Activated naive CD8-positive, alpha-beta T cell treated with anti-CD3 and anti-CD28 coated beads, Interleukin-2, amount 50 U/mL, for 24 hours (primary cell): ENCODE measurements at regions not wholly inside any gene's neighbourhood (a gene's known extent, or its start where the extent isn't known, plus 50 kb on each side); places are given as distances from the start of the nearest gene placed in this dataset.
"Not testable (repeated sequence)": the region's sequence is repeated elsewhere in the genome, so short reads cannot be mapped to it uniquely, and the experiment has no call there.

Experiments
- ATAC-seq: fragments of 150-1000 bp; cut with Tn5 transposase; one replicate; pipeline ENCODE4 v1.10.0; 2021
- DNase-seq: peaks from one replicate; pipeline ENCODE4 v3.0.0; 2021
- H3K27ac Mint-ChIP-seq: one replicate; pipeline ENCODE4 v1.8.0; 2021; ENCODE audit warnings: mild to moderate bottlenecking, mixed read lengths
- H3K27me3 Mint-ChIP-seq: one replicate; pipeline ENCODE4 v1.8.0; 2021; ENCODE audit warnings: mixed read lengths
- H3K36me3 Mint-ChIP-seq: one replicate; pipeline ENCODE4 v1.8.0; 2021; ENCODE audit warnings: low read depth, mixed read lengths
- H3K4me1 Mint-ChIP-seq: one replicate; pipeline ENCODE4 v1.8.0; 2021; ENCODE audit warnings: mixed read lengths
- H3K4me3 Mint-ChIP-seq: one replicate; pipeline ENCODE4 v1.8.0; 2021; ENCODE audit warnings: mild to moderate bottlenecking, moderate library complexity, mixed read lengths
- H3K9me3 Mint-ChIP-seq: one replicate; pipeline ENCODE4 v1.8.0; 2021; ENCODE audit warnings: mixed read lengths

GRCh38 chr10:123221418-123221817 is 67.2 kb downstream of the BUB3 start:
- DNase-seq (no peak), ATAC-seq (no peak)
- H3K27ac Mint-ChIP-seq: no peak overlapping the region
- peaks cover 10% of the 10 kb centered on the region for H3K36me3 Mint-ChIP-seq
- no peak overlapping the region for H3K4me3 Mint-ChIP-seq
- H3K4me1 Mint-ChIP-seq: no peaks in the 10 kb centered on the region
- peaks cover 4% of the 10 kb centered on the region for H3K9me3 Mint-ChIP-seq
- H3K27me3 Mint-ChIP-seq: no peaks in the 10 kb centered on the region

GRCh38 chr10:123222832-123223231 is 68.6 kb downstream of the BUB3 start:
- H3K9me3 Mint-ChIP-seq: no peaks in the 10 kb centered on the region
- no peaks in the 10 kb centered on the region for H3K27me3 Mint-ChIP-seq
- no peak overlapping the region for H3K27ac Mint-ChIP-seq
- H3K36me3 Mint-ChIP-seq: peaks cover 4% of the 10 kb centered on the region
- ATAC-seq (no peak), DNase-seq (no peak)
- H3K4me1 Mint-ChIP-seq: no peaks in the 10 kb centered on the region
- no peak overlapping the region for H3K4me3 Mint-ChIP-seq

GRCh38 chr10:123227706-123228105 is 73.5 kb downstream of the BUB3 start:
- Mint-ChIP-seq H3K4me3 (no peak overlapping the region), H3K27me3 (no peaks in the 10 kb centered on the region), H3K9me3 (peaks cover 7% of the 10 kb centered on the region), H3K4me1 (no peaks in the 10 kb centered on the region), H3K36me3 (peaks cover 25% of the 10 kb centered on the region), H3K27ac (no peak overlapping the region)
- ATAC-seq (no peak), DNase-seq (no peak)

GRCh38 chr10:123229927-123230630 is 75.9 kb downstream of the BUB3 start:
- DNase-seq (no peak), ATAC-seq (no peak)
- Mint-ChIP-seq H3K4me1 (no peaks in the 10 kb centered on the region), H3K36me3 (peaks cover 37% of the 10 kb centered on the region), H3K9me3 (peaks cover 19% of the 10 kb centered on the region), H3K4me3 (no peak overlapping the region), H3K27ac (no peak overlapping the region), H3K27me3 (no peaks in the 10 kb centered on the region)

GRCh38 chr10:123232879-123233278 is 78.7 kb downstream of the BUB3 start:
- H3K4me1 Mint-ChIP-seq, H3K27me3 Mint-ChIP-seq, H3K27ac Mint-ChIP-seq, H3K4me3 Mint-ChIP-seq, DNase-seq, ATAC-seq: not testable (repeated sequence)
- peaks cover 40% of the 10 kb centered on the region for H3K36me3 Mint-ChIP-seq
- peaks cover 30% of the 10 kb centered on the region for H3K9me3 Mint-ChIP-seq

- not testable (repeated sequence) for H3K27ac Mint-ChIP-seq, DNase-seq, H3K4me1 Mint-ChIP-seq, H3K27me3 Mint-ChIP-seq, ATAC-seq, H3K4me3 Mint-ChIP-seq
- peaks cover 35% of the 10 kb centered on the region for H3K36me3 Mint-ChIP-seq
- H3K9me3 Mint-ChIP-seq: peaks cover 30% of the 10 kb centered on the region
Measured at GRCh38 chr10:123235014-123235413, 80.8 kb downstream of the BUB3 start.

- Mint-ChIP-seq H3K4me1 (peaks cover 3% of the 10 kb centered on the region), H3K9me3 (peaks cover 30% of the 10 kb centered on the region), H3K4me3 (no peak overlapping the region), H3K27ac (no peak overlapping the region), H3K36me3 (peaks cover 25% of the 10 kb centered on the region), H3K27me3 (no peaks in the 10 kb centered on the region)
- ATAC-seq: no peak
- DNase-seq: no peak
Measured at GRCh38 chr10:123236126-123236525, 81.9 kb downstream of the BUB3 start.

- Mint-ChIP-seq H3K4me1 (peaks cover 20% of the 10 kb centered on the region), H3K36me3 (peaks cover 2% of the 10 kb centered on the region), H3K27ac (no peak overlapping the region), H3K4me3 (no peak overlapping the region), H3K9me3 (peaks cover 10% of the 10 kb centered on the region), H3K27me3 (no peaks in the 10 kb centered on the region)
- DNase-seq (no peak), ATAC-seq (no peak)
Measured at GRCh38 chr10:123240250-123240649, 86.0 kb downstream of the BUB3 start.

- Mint-ChIP-seq H3K9me3 (peaks cover 4% of the 10 kb centered on the region), H3K36me3 (no peaks in the 10 kb centered on the region), H3K4me3 (no peak overlapping the region), H3K4me1 (peaks cover 20% of the 10 kb centered on the region), H3K27ac (no peak overlapping the region), H3K27me3 (no peaks in the 10 kb centered on the region)
- DNase-seq: no peak
- ATAC-seq: no peak
Measured at GRCh38 chr10:123240776-123241175, 86.6 kb downstream of the BUB3 start.

GRCh38 chr10:123241391-123242141 is 87.4 kb downstream of the BUB3 start:
- ATAC-seq: peak; percentile 52
- H3K27me3 Mint-ChIP-seq: no peaks in the 10 kb centered on the region
- H3K4me1 Mint-ChIP-seq: peaks cover 20% of the 10 kb centered on the region
- no peaks in the 10 kb centered on the region for H3K36me3 Mint-ChIP-seq
- H3K27ac Mint-ChIP-seq: peak overlapping the region; percentile 39
- DNase-seq: peak; percentile 6
- no peak overlapping the region for H3K4me3 Mint-ChIP-seq
- H3K9me3 Mint-ChIP-seq: peaks cover 4% of the 10 kb centered on the region

- H3K36me3 Mint-ChIP-seq: no peaks in the 10 kb centered on the region
- H3K4me1 Mint-ChIP-seq: peaks cover 20% of the 10 kb centered on the region
- no peak overlapping the region for H3K27ac Mint-ChIP-seq
- no peaks in the 10 kb centered on the region for H3K9me3 Mint-ChIP-seq
- H3K27me3 Mint-ChIP-seq: no peaks in the 10 kb centered on the region
- no peak overlapping the region for H3K4me3 Mint-ChIP-seq
- DNase-seq: no peak
- ATAC-seq: no peak
Measured at GRCh38 chr10:123244747-123245146, 90.5 kb downstream of the BUB3 start.

GRCh38 chr10:123245264-123245663 is 91.1 kb downstream of the BUB3 start:
- Mint-ChIP-seq H3K4me3 (no peak overlapping the region), H3K9me3 (no peaks in the 10 kb centered on the region), H3K4me1 (peaks cover 20% of the 10 kb centered on the region), H3K27ac (no peak overlapping the region), H3K36me3 (no peaks in the 10 kb centered on the region), H3K27me3 (no peaks in the 10 kb centered on the region)
- DNase-seq: no peak
- ATAC-seq: no peak

GRCh38 chr10:123249894-123250293 is 95.7 kb downstream of the BUB3 start:
- H3K27ac Mint-ChIP-seq: no peak overlapping the region
- ATAC-seq: no peak
- H3K27me3 Mint-ChIP-seq: no peaks in the 10 kb centered on the region
- H3K36me3 Mint-ChIP-seq: no peaks in the 10 kb centered on the region
- no peaks in the 10 kb centered on the region for H3K9me3 Mint-ChIP-seq
- no peaks in the 10 kb centered on the region for H3K4me1 Mint-ChIP-seq
- no peak overlapping the region for H3K4me3 Mint-ChIP-seq
- DNase-seq: no peak

GRCh38 chr10:123250640-123251039 is 96.4 kb downstream of the BUB3 start:
- no peaks in the 10 kb centered on the region for H3K27me3 Mint-ChIP-seq
- ATAC-seq: no peak

GRCh38 chr10:123252779-123253178 is 98.6 kb downstream of the BUB3 start:
- H3K36me3 Mint-ChIP-seq: no peaks in the 10 kb centered on the region
- ATAC-seq: no peak
- no peak overlapping the region for H3K27ac Mint-ChIP-seq
- H3K4me3 Mint-ChIP-seq: no peak overlapping the region
- no peaks in the 10 kb centered on the region for H3K9me3 Mint-ChIP-seq
- H3K27me3 Mint-ChIP-seq: no peaks in the 10 kb centered on the region
- no peaks in the 10 kb centered on the region for H3K4me1 Mint-ChIP-seq
- no peak for DNase-seq

More at GRCh38 chr10:123250640-123251039, 96.4 kb downstream of the BUB3 start:
- Mint-ChIP-seq H3K4me3 (no peak overlapping the region), H3K9me3 (no peaks in the 10 kb centered on the region), H3K27ac (no peak overlapping the region), H3K4me1 (no peaks in the 10 kb centered on the region), H3K36me3 (no peaks in the 10 kb centered on the region)
- DNase-seq: no peak
